Suprapubic skin (tissue), 4 donors: ENCODE measurements at regions not wholly inside any gene's neighbourhood (a gene's known extent, or its start where the extent isn't known, plus 50 kb on each side); places are given as distances from the start of the nearest gene placed in this dataset.

Experiments used
- DNase-seq, 2 donors: peaks; one replicate each; pipeline ENCODE4 v3.0.0-alpha.2; 2019; ENCODE audit warnings: low spot score in 2 of 2
- H3K27ac ChIP-seq: fragments of 200-600 bp; sonication (generic); one replicate; pipeline ENCODE4 v1.5.1; 2019
- H3K27me3 ChIP-seq: fragments of 200-600 bp; sonication (generic); one replicate; pipeline ENCODE4 v1.5.1; 2019
- H3K36me3 ChIP-seq: fragments of 200-600 bp; sonication (generic); one replicate; pipeline ENCODE4 v1.5.1; 2019
- H3K4me1 ChIP-seq: fragments of 200-600 bp; sonication (generic); one replicate; pipeline ENCODE4 v1.5.1; 2019
- H3K4me3 ChIP-seq: fragments of 200-600 bp; sonication (generic); one replicate; pipeline ENCODE4 v1.5.1; 2019; ENCODE audit warnings: mild to moderate bottlenecking
- H3K9me3 ChIP-seq: fragments of 200-600 bp; sonication (generic); one replicate; pipeline ENCODE4 v1.5.1; 2019
- CTCF ChIP-seq, 2 donors: fragments of 200-600 bp in 1 of 2; fragments of 450-650 bp in 1 of 2; sonication (generic) in 1 of 2; IDR thresholded peaks; one replicate each; pipeline ENCODE4 v1.5.1; 2016 to 2019; ENCODE audit warnings: antibody characterized with exemption in 2 of 2, mild to moderate bottlenecking in 1 of 2, moderate library complexity in 1 of 2
- EP300 ChIP-seq: sonication (generic); formaldehyde crosslinking; IDR thresholded peaks from one replicate; pipeline ENCODE4 v1.6.1; 2017; ENCODE audit warnings: antibody characterized with exemption
- POLR2A ChIP-seq, 2 donors: fragments of 450-650 bp; IDR thresholded peaks; one replicate each; pipeline ENCODE4 v1.6.1; 2017; ENCODE audit warnings: antibody characterized with exemption in 2 of 2, mild to moderate bottlenecking in 2 of 2, moderate library complexity in 2 of 2
- POLR2AphosphoS5 ChIP-seq, 3 donors: sonication (generic); formaldehyde crosslinking; IDR thresholded peaks; one replicate each; pipeline ENCODE4 v1.6.1; 2017; ENCODE audit warnings: antibody characterized with exemption in 3 of 3
- WGBS: methylation state at CpG from one replicate; pipeline ENCODE4 v1.1.5; 2018; 5-methylcytosine and 5-hydroxymethylcytosine counted together

GRCh38 chrX:867502-867901 lies 236.9 kb downstream of the SHOX start:
- 35% methylated on average over 11 of the region's 11 CpGs for WGBS

GRCh38 chrX:866441-866990 lies 235.9 kb downstream of the SHOX start:
- H3K9me3 ChIP-seq = no peaks in the 10 kb centered on the region
- no peak for DNase-seq
- TF ChIP-seq POLR2AphosphoS5 (IDR thresholded peaks at IDR 0.05) = no peak
- no peak for TF ChIP-seq CTCF (IDR thresholded peaks at IDR 0.05)
- TF ChIP-seq POLR2A (IDR thresholded peaks at IDR 0.05) = no peak
- no peak for TF ChIP-seq EP300
- H3K27ac ChIP-seq = no peak overlapping the region
- no peaks in the 10 kb centered on the region for H3K36me3 ChIP-seq
- H3K4me3 ChIP-seq = no peak overlapping the region
- H3K27me3 ChIP-seq = peaks cover 9% of the 10 kb centered on the region
- no peaks in the 10 kb centered on the region for H3K4me1 ChIP-seq
- WGBS = 18% methylated on average over 18 of the region's 18 CpGs

More at GRCh38 chrX:867502-867901, 236.9 kb downstream of the SHOX start:
- H3K27me3 ChIP-seq = peaks cover 9% of the 10 kb centered on the region
- H3K4me1 ChIP-seq = no peaks in the 10 kb centered on the region
- no peak for DNase-seq
- TF ChIP-seq POLR2AphosphoS5 (IDR thresholded peaks at IDR 0.05) (no peak), EP300 (no peak), CTCF (IDR thresholded peaks at IDR 0.05) (no peak), POLR2A (IDR thresholded peaks at IDR 0.05) (no peak)
- H3K9me3 ChIP-seq = peaks cover 4% of the 10 kb centered on the region
- no peak overlapping the region for H3K4me3 ChIP-seq
- H3K36me3 ChIP-seq = no peaks in the 10 kb centered on the region
- H3K27ac ChIP-seq = no peak overlapping the region

- no peaks in the 10 kb centered on the region for H3K36me3 ChIP-seq
- 97% methylated on average over 3 of the region's 3 CpGs for WGBS
Observed at GRCh38 chrX:865422-865821, 234.8 kb downstream of the SHOX start.

GRCh38 chrX:861921-862320 lies 231.3 kb downstream of the SHOX start:
- Histone ChIP-seq H3K36me3 (no peaks in the 10 kb centered on the region), H3K27me3 (no peaks in the 10 kb centered on the region), H3K27ac (no peak overlapping the region), H3K4me1 (no peaks in the 10 kb centered on the region), H3K4me3 (no peak overlapping the region), H3K9me3 (no peaks in the 10 kb centered on the region)
- WGBS = 41% methylated on average over 8 of the region's 9 CpGs
- TF ChIP-seq CTCF (IDR thresholded peaks at IDR 0.05) (no peak), POLR2A (IDR thresholded peaks at IDR 0.05) (no peak), EP300 (no peak), POLR2AphosphoS5 (IDR thresholded peaks at IDR 0.05) (no peak)
- no peak for DNase-seq

More at GRCh38 chrX:865422-865821, 234.8 kb downstream of the SHOX start:
- no peak for DNase-seq
- H3K4me1 ChIP-seq = no peaks in the 10 kb centered on the region
- H3K27me3 ChIP-seq = peaks cover 9% of the 10 kb centered on the region
- no peak for TF ChIP-seq EP300
- no peak for TF ChIP-seq CTCF (IDR thresholded peaks at IDR 0.05)
- TF ChIP-seq POLR2A (IDR thresholded peaks at IDR 0.05) = no peak
- TF ChIP-seq POLR2AphosphoS5 (IDR thresholded peaks at IDR 0.05) = no peak
- H3K9me3 ChIP-seq = no peaks in the 10 kb centered on the region
- no peak overlapping the region for H3K27ac ChIP-seq
- no peak overlapping the region for H3K4me3 ChIP-seq

GRCh38 chrX:861340-861890 lies 230.8 kb downstream of the SHOX start:
- H3K4me1 ChIP-seq = no peaks in the 10 kb centered on the region
- H3K9me3 ChIP-seq = no peaks in the 10 kb centered on the region
- H3K4me3 ChIP-seq = no peak overlapping the region
- 65% methylated on average over 14 of the region's 14 CpGs for WGBS
- TF ChIP-seq POLR2AphosphoS5 (IDR thresholded peaks at IDR 0.05) (no peak), CTCF (IDR thresholded peaks at IDR 0.05) (no peak), EP300 (no peak), POLR2A (IDR thresholded peaks at IDR 0.05) (no peak)
- no peaks in the 10 kb centered on the region for H3K36me3 ChIP-seq
- no peak for DNase-seq
- H3K27ac ChIP-seq = no peak overlapping the region
- no peaks in the 10 kb centered on the region for H3K27me3 ChIP-seq
